Neural cell (in vitro differentiated cells): ENCODE measurements at regions not wholly inside any gene's neighbourhood (a gene's known extent, or its start where the extent isn't known, plus 50 kb on each side); places are given as distances from the start of the nearest gene placed in this dataset.
"Not testable (repeated sequence)": the region's sequence is repeated elsewhere in the genome, so short reads cannot be mapped to it uniquely, and the experiment has no call there.

Source experiments
- H2AFZ ChIP-seq: fragments of 200-600, 300-800 bp; sonication (generic), shearing (Covaris generic); 2 replicates; pipeline ENCODE4 v1.6.0; 2014; ENCODE audit warnings: low read depth, mild to moderate bottlenecking, antibody characterized with exemption, low read length, moderate library complexity
- H3F3A ChIP-seq: fragments of 200-600 bp; shearing (Covaris generic); 2 replicates; pipeline ENCODE4 v1.6.1; 2016; ENCODE audit warnings: mild to moderate bottlenecking, moderate library complexity, mixed read lengths, antibody characterized with exemption, low read length; ENCODE audit not compliant: insufficient read depth, poor library complexity, severe bottlenecking
- H3K27ac ChIP-seq: fragments of 200-600, 300-800 bp; sonication (generic), shearing (Covaris generic); 2 replicates; pipeline ENCODE4 v1.5.1; 2014; ENCODE audit warnings: mild to moderate bottlenecking, low read length, moderate library complexity
- H3K27me3 ChIP-seq: fragments of 300-800, 200-600 bp; sonication (generic), shearing (Covaris generic); 2 replicates; pipeline ENCODE4 v1.6.0; 2014; ENCODE audit warnings: mild to moderate bottlenecking, low read depth, low read length, moderate library complexity; ENCODE audit not compliant: insufficient read depth
- H3K36me3 ChIP-seq: fragments of 300-800, 200-600 bp; sonication (generic), shearing (Covaris generic); 2 replicates; pipeline ENCODE4 v1.5.1; 2014; ENCODE audit warnings: mild to moderate bottlenecking, antibody characterized with exemption, low read length, moderate library complexity; ENCODE audit not compliant: insufficient read depth
- H3K4me2 ChIP-seq: fragments of 300-800, 200-600 bp; sonication (generic), shearing (Covaris generic); 2 replicates; pipeline ENCODE4 v1.6.0; 2014; ENCODE audit warnings: mild to moderate bottlenecking, low read length
- H3K4me3 ChIP-seq: fragments of 300-800, 200-600 bp; sonication (generic), shearing (Covaris generic); 2 replicates; pipeline ENCODE4 v1.5.1; 2014; ENCODE audit warnings: mild to moderate bottlenecking, low read length, moderate library complexity
- H3K79me2 ChIP-seq: fragments of 200-600 bp; shearing (Covaris generic); replicated peaks from 2 replicates; pipeline ENCODE4 v1.6.0; 2014; ENCODE audit warnings: mild to moderate bottlenecking, low read length, moderate library complexity; ENCODE audit not compliant: insufficient read depth
- H3K9ac ChIP-seq: fragments of 300-800, 200-600 bp; sonication (generic), shearing (Covaris generic); 2 replicates; pipeline ENCODE4 v1.6.1; 2016; ENCODE audit warnings: mild to moderate bottlenecking, low read length, mixed read lengths
- H3K9me2 ChIP-seq: fragments of 200-600 bp; shearing (Covaris generic); 2 replicates; pipeline ENCODE4 v1.6.1; 2016; ENCODE audit warnings: mild to moderate bottlenecking, low read length, mixed read lengths; ENCODE audit not compliant: insufficient read depth
- H3K9me3 ChIP-seq: fragments of 200-600, 300-800 bp; sonication (generic), shearing (Covaris generic); 2 replicates; pipeline ENCODE4 v1.6.1; 2016; ENCODE audit warnings: mild to moderate bottlenecking, mixed run types, low read length, moderate library complexity, mixed read lengths
- H4K20me1 ChIP-seq: fragments of 200-600 bp; shearing (Covaris generic); 2 replicates; pipeline ENCODE4 v1.6.1; 2016; ENCODE audit warnings: mild to moderate bottlenecking, mixed run types; ENCODE audit not compliant: insufficient read depth
- EP300 ChIP-seq: fragments of 450-650 bp; conservative IDR thresholded peaks from 2 replicates; pipeline ENCODE4 v1.6.1; 2014; ENCODE audit warnings: antibody characterized with exemption, mild to moderate bottlenecking, moderate library complexity; ENCODE audit not compliant: poor library complexity, severe bottlenecking
- EZH2 ChIP-seq: fragments of 200-600, 300-800 bp; shearing (Covaris generic), sonication (generic); IDR thresholded peaks from 2 replicates; pipeline ENCODE4 v1.6.1; 2014; ENCODE audit warnings: antibody characterized with exemption, low read length, borderline replicate concordance, mild to moderate bottlenecking; ENCODE audit not compliant: insufficient read depth, poor library complexity, severe bottlenecking
- MXI1 ChIP-seq: fragments of 450-650 bp; conservative IDR thresholded peaks from 2 replicates; pipeline ENCODE4 v1.6.1; 2014; ENCODE audit warnings: antibody characterized with exemption, mild to moderate bottlenecking; ENCODE audit not compliant: poor library complexity, severe bottlenecking
- POLR2AphosphoS5 ChIP-seq: IDR thresholded peaks from 2 replicates; pipeline ENCODE4 v1.6.1; 2012
- RAD21 ChIP-seq: fragments of 450-650 bp; conservative IDR thresholded peaks from 2 replicates; pipeline ENCODE4 v1.6.1; 2014; ENCODE audit warnings: antibody characterized with exemption, mild to moderate bottlenecking, moderate library complexity
- SMC3 ChIP-seq: fragments of 450-650 bp; conservative IDR thresholded peaks from 2 replicates; pipeline ENCODE4 v1.6.1; 2014; ENCODE audit warnings: antibody characterized with exemption, mild to moderate bottlenecking, moderate library complexity; ENCODE audit not compliant: poor library complexity
- TAF1 ChIP-seq: IDR thresholded peaks from 2 replicates; pipeline ENCODE4 v1.6.1; 2012; ENCODE audit warnings: low read depth
- TF ChIP-seq, protein P1 (sequence below): fragments of 450-650 bp; IDR thresholded peaks from 2 replicates; pipeline ENCODE4 v1.5.1; 2014; ENCODE audit warnings: antibody characterized with exemption, mild to moderate bottlenecking, moderate library complexity; ENCODE audit not compliant: poor library complexity, severe bottlenecking
- TF ChIP-seq, protein P2 (sequence below): IDR thresholded peaks from 2 replicates; pipeline ENCODE4 v1.6.1; 2012; ENCODE audit warnings: borderline replicate concordance

DNA sequence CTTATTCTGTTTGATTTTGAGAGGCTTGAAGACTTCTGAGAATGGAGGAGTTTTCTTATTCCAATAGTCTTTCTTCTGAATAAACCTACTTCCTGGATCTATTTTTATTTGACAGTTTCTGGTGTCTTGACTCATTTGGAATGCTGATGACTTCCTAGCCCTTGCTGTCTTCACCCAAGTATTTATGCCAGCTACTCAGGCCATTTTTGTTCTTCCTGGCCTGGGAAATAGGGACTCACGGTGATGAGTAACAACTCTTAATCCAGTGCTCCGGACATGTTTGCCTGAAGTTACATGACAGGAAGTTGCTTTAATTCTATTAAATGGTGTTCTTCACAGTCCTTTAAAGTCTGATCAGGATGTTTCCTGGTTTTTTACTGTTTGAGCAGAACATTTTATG is 272.1 kb upstream of the EYS start:
- no peaks in the 10 kb centered on the region for H3K9me2 ChIP-seq
- H2AFZ ChIP-seq = no peak overlapping the region
- no peaks in the 10 kb centered on the region for H3K27me3 ChIP-seq
- H3K9ac ChIP-seq = no peak overlapping the region
- H3K9me3 ChIP-seq = no peaks in the 10 kb centered on the region
- H3K4me2 ChIP-seq = no peak overlapping the region
- no peak overlapping the region for H3K4me3 ChIP-seq
- no peaks in the 10 kb centered on the region for H4K20me1 ChIP-seq
- no peaks in the 10 kb centered on the region for H3K36me3 ChIP-seq
- H3F3A ChIP-seq = no peaks in the 10 kb centered on the region
- no peaks in the 10 kb centered on the region for H3K79me2 ChIP-seq
- H3K27ac ChIP-seq = no peak overlapping the region
- TF ChIP-seq EP300 = no peak
- TF ChIP-seq MXI1 = no peak
- no peak for TF ChIP-seq RAD21
- TF ChIP-seq TAF1 = no peak
- TF ChIP-seq, protein P1, sequence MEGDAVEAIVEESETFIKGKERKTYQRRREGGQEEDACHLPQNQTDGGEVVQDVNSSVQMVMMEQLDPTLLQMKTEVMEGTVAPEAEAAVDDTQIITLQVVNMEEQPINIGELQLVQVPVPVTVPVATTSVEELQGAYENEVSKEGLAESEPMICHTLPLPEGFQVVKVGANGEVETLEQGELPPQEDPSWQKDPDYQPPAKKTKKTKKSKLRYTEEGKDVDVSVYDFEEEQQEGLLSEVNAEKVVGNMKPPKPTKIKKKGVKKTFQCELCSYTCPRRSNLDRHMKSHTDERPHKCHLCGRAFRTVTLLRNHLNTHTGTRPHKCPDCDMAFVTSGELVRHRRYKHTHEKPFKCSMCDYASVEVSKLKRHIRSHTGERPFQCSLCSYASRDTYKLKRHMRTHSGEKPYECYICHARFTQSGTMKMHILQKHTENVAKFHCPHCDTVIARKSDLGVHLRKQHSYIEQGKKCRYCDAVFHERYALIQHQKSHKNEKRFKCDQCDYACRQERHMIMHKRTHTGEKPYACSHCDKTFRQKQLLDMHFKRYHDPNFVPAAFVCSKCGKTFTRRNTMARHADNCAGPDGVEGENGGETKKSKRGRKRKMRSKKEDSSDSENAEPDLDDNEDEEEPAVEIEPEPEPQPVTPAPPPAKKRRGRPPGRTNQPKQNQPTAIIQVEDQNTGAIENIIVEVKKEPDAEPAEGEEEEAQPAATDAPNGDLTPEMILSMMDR = no peak
- TF ChIP-seq, protein P2, sequence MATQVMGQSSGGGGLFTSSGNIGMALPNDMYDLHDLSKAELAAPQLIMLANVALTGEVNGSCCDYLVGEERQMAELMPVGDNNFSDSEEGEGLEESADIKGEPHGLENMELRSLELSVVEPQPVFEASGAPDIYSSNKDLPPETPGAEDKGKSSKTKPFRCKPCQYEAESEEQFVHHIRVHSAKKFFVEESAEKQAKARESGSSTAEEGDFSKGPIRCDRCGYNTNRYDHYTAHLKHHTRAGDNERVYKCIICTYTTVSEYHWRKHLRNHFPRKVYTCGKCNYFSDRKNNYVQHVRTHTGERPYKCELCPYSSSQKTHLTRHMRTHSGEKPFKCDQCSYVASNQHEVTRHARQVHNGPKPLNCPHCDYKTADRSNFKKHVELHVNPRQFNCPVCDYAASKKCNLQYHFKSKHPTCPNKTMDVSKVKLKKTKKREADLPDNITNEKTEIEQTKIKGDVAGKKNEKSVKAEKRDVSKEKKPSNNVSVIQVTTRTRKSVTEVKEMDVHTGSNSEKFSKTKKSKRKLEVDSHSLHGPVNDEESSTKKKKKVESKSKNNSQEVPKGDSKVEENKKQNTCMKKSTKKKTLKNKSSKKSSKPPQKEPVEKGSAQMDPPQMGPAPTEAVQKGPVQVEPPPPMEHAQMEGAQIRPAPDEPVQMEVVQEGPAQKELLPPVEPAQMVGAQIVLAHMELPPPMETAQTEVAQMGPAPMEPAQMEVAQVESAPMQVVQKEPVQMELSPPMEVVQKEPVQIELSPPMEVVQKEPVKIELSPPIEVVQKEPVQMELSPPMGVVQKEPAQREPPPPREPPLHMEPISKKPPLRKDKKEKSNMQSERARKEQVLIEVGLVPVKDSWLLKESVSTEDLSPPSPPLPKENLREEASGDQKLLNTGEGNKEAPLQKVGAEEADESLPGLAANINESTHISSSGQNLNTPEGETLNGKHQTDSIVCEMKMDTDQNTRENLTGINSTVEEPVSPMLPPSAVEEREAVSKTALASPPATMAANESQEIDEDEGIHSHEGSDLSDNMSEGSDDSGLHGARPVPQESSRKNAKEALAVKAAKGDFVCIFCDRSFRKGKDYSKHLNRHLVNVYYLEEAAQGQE = no peak
- TF ChIP-seq POLR2AphosphoS5 = no peak
- no peak for TF ChIP-seq SMC3
- no peak for TF ChIP-seq EZH2

DNA sequence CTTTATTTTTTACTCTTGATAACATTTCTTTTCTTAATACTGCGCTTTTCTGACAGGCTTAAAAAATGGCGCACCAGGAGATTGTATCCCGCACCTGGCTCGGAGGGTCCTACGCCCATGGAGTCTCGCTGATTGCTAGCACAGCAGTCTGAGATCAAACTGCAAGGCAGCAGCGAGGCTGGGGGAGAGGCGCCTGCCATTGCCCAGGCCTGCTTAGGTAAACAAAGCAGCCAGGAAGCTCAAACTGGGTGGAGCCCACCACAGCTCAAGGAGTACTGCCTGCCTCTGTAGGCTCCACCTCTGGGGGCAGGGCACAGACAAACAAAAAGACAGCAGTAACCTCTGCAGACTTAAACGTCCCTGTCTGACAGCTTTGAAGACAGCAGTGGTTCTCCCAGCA is 264.2 kb upstream of the EYS start:
- not testable (repeated sequence) for H3K9me2 ChIP-seq, H3K79me2 ChIP-seq, H3K4me2 ChIP-seq, H3K27me3 ChIP-seq, H4K20me1 ChIP-seq, H2AFZ ChIP-seq, H3F3A ChIP-seq, H3K4me3 ChIP-seq, H3K27ac ChIP-seq, H3K9ac ChIP-seq, H3K36me3 ChIP-seq, H3K9me3 ChIP-seq

DNA sequence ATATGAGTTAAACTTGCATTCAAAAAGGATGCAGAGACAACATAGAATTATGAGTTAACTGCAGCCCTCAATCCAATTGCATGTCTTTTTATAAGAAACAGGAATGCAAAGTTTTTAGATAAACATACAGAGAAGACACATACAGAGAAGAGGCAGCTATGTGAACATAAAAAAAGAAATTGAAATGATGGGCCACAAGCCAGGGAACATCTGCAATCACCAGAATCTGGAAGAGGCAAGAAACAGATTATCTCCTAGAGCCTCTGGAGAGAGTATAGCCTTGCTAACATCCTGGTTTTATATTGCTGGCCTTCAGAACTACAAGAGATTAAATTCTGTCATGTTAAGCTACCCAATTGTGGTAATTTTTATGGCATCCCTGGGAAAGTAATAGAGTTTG is 257.2 kb upstream of the EYS start:
- TF ChIP-seq EZH2 (no peak), POLR2AphosphoS5 (no peak), RAD21 (no peak), MXI1 (no peak), SMC3 (no peak), EP300 (no peak), TAF1 (no peak)
- TF ChIP-seq, protein P2 = no peak
- TF ChIP-seq, protein P1 = no peak
- H3K9me2 ChIP-seq = no peaks in the 10 kb centered on the region
- H3K36me3 ChIP-seq = no peaks in the 10 kb centered on the region
- no peak overlapping the region for H3K4me3 ChIP-seq
- H3K27ac ChIP-seq = no peak overlapping the region
- H2AFZ ChIP-seq = no peak overlapping the region
- H3K9me3 ChIP-seq = no peaks in the 10 kb centered on the region
- H3K9ac ChIP-seq = no peak overlapping the region
- no peaks in the 10 kb centered on the region for H3K79me2 ChIP-seq
- no peaks in the 10 kb centered on the region for H4K20me1 ChIP-seq
- H3K4me2 ChIP-seq = no peak overlapping the region
- no peaks in the 10 kb centered on the region for H3F3A ChIP-seq
- H3K27me3 ChIP-seq = no peaks in the 10 kb centered on the region
